HCT116 (cell line): ENCODE measurements at regions not wholly inside any gene's neighbourhood (a gene's known extent, or its start where the extent isn't known, plus 50 kb on each side); places are given as distances from the start of the nearest gene placed in this dataset.

ENCODE experiments used
- ATAC-seq: fragments of 200-7000 bp; cut with Tn5 transposase; 2 replicates; pipeline ENCODE4 v1.9.1; 2020; ENCODE audit warnings: mild to moderate bottlenecking, moderate library complexity
- BruUV-seq: library from RNA; stranded (reverse); fragments of 400-500 nt; replicated peaks from 2 replicates; lab custom pipeline; 2021; lab: Mats Ljungman, UMichigan
- CTCF ChIA-PET: fragments of 300-600 bp; sonication (Branson Sonifier 250); formaldehyde crosslinking; loops from one replicate; lab custom pipeline; 2021; ENCODE audit warnings: antibody characterized with exemption; lab: Charles Lee
- POLR2A ChIA-PET: fragments of 300-600, 350-600 bp; sonication (Branson Sonifier 250); formaldehyde crosslinking; loops from one replicate; lab custom pipeline; 2021; ENCODE audit warnings: antibody characterized with exemption; lab: Charles Lee
- RAD21 ChIA-PET, 2 experiments: fragments of 300-600 bp; sonication (Branson Sonifier 250); formaldehyde crosslinking; loops; one replicate each; lab custom pipeline; 2023; ENCODE audit warnings: low total read pairs in 2 of 2; ENCODE audit not compliant: uncharacterized antibody in 2 of 2, unreplicated experiment in 2 of 2, low non-redundant PET in 1 of 2; lab: Charles Lee
- DNase-seq: peaks from one replicate; pipeline ENCODE4 v3.0.0-alpha.2; 2010; ENCODE audit warnings: low read depth, low spot score
- H2AFZ ChIP-seq: fragments of 200-600 bp; shearing (Covaris generic), sonication (generic); 2 replicates; pipeline ENCODE4 v1.6.1; 2017; ENCODE audit warnings: low read depth, mixed run types, mixed read lengths, antibody characterized with exemption, low read length; ENCODE audit not compliant: poor library complexity, severe bottlenecking
- H3K27ac ChIP-seq: 2 replicates; pipeline ENCODE4 v1.5.1; 2012; ENCODE audit warnings: low read depth, low read length
- H3K27me3 ChIP-seq: fragments of 200-600 bp; sonication (generic); 2 replicates; pipeline ENCODE4 v1.6.1; 2016; ENCODE audit warnings: mixed run types, low read length, mixed read lengths; ENCODE audit not compliant: insufficient read depth
- H3K36me3 ChIP-seq, 2 experiments: fragments of 200-500 bp in 1 of 2; fragments of 200-600 bp in 1 of 2; sonication (Bioruptor generic) in 1 of 2; sonication (generic) in 1 of 2; 2 replicates each; pipeline versions ENCODE4 v1.5.1 to v1.6.1; 2014 to 2016; ENCODE audit warnings: low read length in 2 of 2, inconsistent platforms in 1 of 2, mixed read lengths in 1 of 2, mixed run types in 1 of 2; ENCODE audit not compliant: insufficient read depth in 2 of 2, control insufficient read depth in 1 of 2
- H3K4me1 ChIP-seq, 2 experiments: fragments of 200-600 bp in 1 of 2; sonication (generic) in 1 of 2; 2 replicates each; pipeline versions ENCODE4 v1.5.1 to v1.6.1; 2012 to 2017; ENCODE audit warnings: low read length in 2 of 2, inconsistent platforms in 1 of 2, mild to moderate bottlenecking in 1 of 2, mixed read lengths in 1 of 2, mixed run types in 1 of 2, moderate library complexity in 1 of 2; ENCODE audit not compliant: insufficient read depth in 2 of 2, control insufficient read depth in 1 of 2
- H3K4me2 ChIP-seq: fragments of 200-600 bp; sonication (generic); 2 replicates; pipeline ENCODE4 v1.6.1; 2017; ENCODE audit warnings: mixed run types, low read length, mixed read lengths
- H3K4me3 ChIP-seq, 2 experiments: fragments of 200-600 bp in 1 of 2; sonication (generic) in 1 of 2; replicated peaks in 1 of 2; 2 replicates each; pipeline ENCODE4 v1.5.1; 2011 to 2016; ENCODE audit warnings: low read length in 2 of 2, control low read depth in 1 of 2, low read depth in 1 of 2, mild to moderate bottlenecking in 1 of 2, mixed read lengths in 1 of 2, mixed run types in 1 of 2
- H3K79me2 ChIP-seq: fragments of 200-600 bp; sonication (generic); 2 replicates; pipeline ENCODE4 v1.6.1; 2017; ENCODE audit warnings: mild to moderate bottlenecking, mixed run types, low read length, moderate library complexity, mixed read lengths; ENCODE audit not compliant: insufficient read depth
- H3K9ac ChIP-seq: fragments of 200-600 bp; sonication (generic); 2 replicates; pipeline ENCODE4 v1.6.1; 2016; ENCODE audit warnings: low read length, mixed read lengths
- H3K9me2 ChIP-seq: fragments of 200-600 bp; sonication (generic), shearing (Covaris generic); 2 replicates; pipeline ENCODE4 v1.6.1; 2017; ENCODE audit warnings: mixed run types, mild to moderate bottlenecking, moderate library complexity; ENCODE audit not compliant: insufficient read depth
- H3K9me3 ChIP-seq, 2 experiments: fragments of 200-500 bp in 1 of 2; fragments of 200-600 bp in 1 of 2; sonication (Bioruptor generic) in 1 of 2; sonication (generic) in 1 of 2; 2 replicates each; pipeline ENCODE4 v1.6.1; 2014 to 2017; ENCODE audit warnings: low read length in 2 of 2, mixed read lengths in 2 of 2, inconsistent platforms in 1 of 2, low read depth in 1 of 2, mild to moderate bottlenecking in 1 of 2, mixed run types in 1 of 2, moderate library complexity in 1 of 2; ENCODE audit not compliant: control insufficient read depth in 1 of 2, insufficient read depth in 1 of 2
- H4K20me1 ChIP-seq: fragments of 200-600 bp; sonication (generic), shearing (Covaris generic); 2 replicates; pipeline ENCODE4 v1.6.1; 2017; ENCODE audit warnings: mixed run types, mild to moderate bottlenecking, moderate library complexity; ENCODE audit not compliant: insufficient read depth
- CBX3 ChIP-seq: IDR thresholded peaks from 2 replicates; pipeline ENCODE4 v1.6.1; 2012; ENCODE audit warnings: low read depth
- CEBPB ChIP-seq: IDR thresholded peaks from 2 replicates; pipeline ENCODE4 v1.6.1; 2012; ENCODE audit warnings: low read depth
- CTCF ChIP-seq, 3 experiments: fragments of 200-600 bp in 1 of 3; sonication (generic) in 1 of 3; IDR thresholded peaks in 2 of 3; conservative IDR thresholded peaks in 1 of 3; 2 replicates each; pipeline ENCODE4 v1.5.1; 2012 to 2017; ENCODE audit warnings: low read depth in 2 of 3, low read length in 2 of 3, antibody characterized with exemption in 1 of 3, borderline replicate concordance in 1 of 3, control low read depth in 1 of 3, mild to moderate bottlenecking in 1 of 3, mixed read lengths in 1 of 3, mixed run types in 1 of 3, moderate library complexity in 1 of 3; ENCODE audit not compliant: insufficient read depth in 1 of 3
- EGR1 ChIP-seq: IDR thresholded peaks from 2 replicates; pipeline ENCODE4 v1.6.1; 2012; ENCODE audit warnings: low read depth
- EZH2 ChIP-seq: fragments of 200-600 bp; sonication (generic); IDR thresholded peaks from 2 replicates; pipeline ENCODE4 v1.6.1; 2017; ENCODE audit warnings: antibody characterized with exemption, mixed run types
- EZH2phosphoT487 ChIP-seq: fragments of 200-600 bp; IDR thresholded peaks from 2 replicates; pipeline ENCODE4 v1.6.1; 2018; ENCODE audit warnings: antibody characterized with exemption, borderline replicate concordance
- MAX ChIP-seq: IDR thresholded peaks from 2 replicates; pipeline ENCODE4 v1.6.1; 2012
- POLR2A ChIP-seq: IDR thresholded peaks from 2 replicates; pipeline ENCODE4 v1.7.0; 2011; ENCODE audit warnings: borderline replicate concordance; ENCODE audit not compliant: insufficient read depth, insufficient read length; ENCODE audit errors: extremely low read depth
- POLR2AphosphoS5 ChIP-seq: IDR thresholded peaks from 2 replicates; pipeline ENCODE4 v1.6.1; 2011; ENCODE audit warnings: mild to moderate bottlenecking, low read depth, low read length, moderate library complexity
- SP1 ChIP-seq: IDR thresholded peaks from 2 replicates; pipeline ENCODE4 v1.6.1; 2012; ENCODE audit warnings: low read depth
- SRF ChIP-seq: IDR thresholded peaks from 2 replicates; pipeline ENCODE4 v1.6.1; 2012; ENCODE audit warnings: low read depth
- ZFX ChIP-seq: fragments of 450-650 bp; IDR thresholded peaks from 2 replicates; pipeline ENCODE4 v1.6.1; 2017
- intact Hi-C: fragments of 100-400 bp; cut with micrococcal nuclease; formaldehyde crosslinking; loops from 2 replicates; pipeline ENCODE4 v1.10.0; 2022
- TF ChIP-seq, protein P1 (sequence below): IDR thresholded peaks from 2 replicates; pipeline ENCODE4 v1.6.1; 2011; ENCODE audit warnings: mild to moderate bottlenecking, low read length, moderate library complexity; ENCODE audit not compliant: insufficient replicate concordance; ENCODE audit errors: extremely low read depth

- CTCF ChIA-PET: no interaction called here
Measured at GRCh38 chr5:173679909-173680630, 63.6 kb upstream of the BOD1 start.

GRCh38 chr5:173680660-173681242 lies 64.3 kb upstream of the BOD1 start:
- ATAC-seq: no peak
- RAD21 ChIA-PET: no interaction called here
- no peak overlapping the region for H3K27ac ChIP-seq
- no peaks in the 10 kb centered on the region for H3K9me3 ChIP-seq
- DNase-seq: no peak
- H3K9me2 ChIP-seq: no peaks in the 10 kb centered on the region
- H3K4me2 ChIP-seq: no peak overlapping the region
- no peaks in the 10 kb centered on the region for H3K27me3 ChIP-seq
- H3K4me1 ChIP-seq: no peaks in the 10 kb centered on the region
- CTCF ChIA-PET: no interaction called here
- H3K36me3 ChIP-seq: no peaks in the 10 kb centered on the region
- BruUV-seq: no TSS peak
- no peaks in the 10 kb centered on the region for H4K20me1 ChIP-seq
- no peak overlapping the region for H2AFZ ChIP-seq
- H3K4me3 ChIP-seq: no peak overlapping the region
- POLR2A ChIA-PET: no interaction called here
- H3K9ac ChIP-seq: no peak overlapping the region
- intact Hi-C loops: no loop called here
- H3K79me2 ChIP-seq: no peaks in the 10 kb centered on the region
- TF ChIP-seq CTCF (IDR thresholded peaks at IDR 0.05 in 2 of 3, conservative IDR thresholded peaks at IDR 0.05 in 1 of 3; ENCODE audit: borderline replicate concordance in 1 of 3, insufficient read depth in 1 of 3, low read depth in 2 of 3, low read length in 2 of 3) (no peak), POLR2AphosphoS5 (no peak), ZFX (no peak), EZH2phosphoT487 (no peak), CEBPB (no peak), POLR2A (no peak), CBX3 (no peak), MAX (no peak), EZH2 (no peak), SP1 (no peak), SRF (no peak)
- TF ChIP-seq, protein P1, sequence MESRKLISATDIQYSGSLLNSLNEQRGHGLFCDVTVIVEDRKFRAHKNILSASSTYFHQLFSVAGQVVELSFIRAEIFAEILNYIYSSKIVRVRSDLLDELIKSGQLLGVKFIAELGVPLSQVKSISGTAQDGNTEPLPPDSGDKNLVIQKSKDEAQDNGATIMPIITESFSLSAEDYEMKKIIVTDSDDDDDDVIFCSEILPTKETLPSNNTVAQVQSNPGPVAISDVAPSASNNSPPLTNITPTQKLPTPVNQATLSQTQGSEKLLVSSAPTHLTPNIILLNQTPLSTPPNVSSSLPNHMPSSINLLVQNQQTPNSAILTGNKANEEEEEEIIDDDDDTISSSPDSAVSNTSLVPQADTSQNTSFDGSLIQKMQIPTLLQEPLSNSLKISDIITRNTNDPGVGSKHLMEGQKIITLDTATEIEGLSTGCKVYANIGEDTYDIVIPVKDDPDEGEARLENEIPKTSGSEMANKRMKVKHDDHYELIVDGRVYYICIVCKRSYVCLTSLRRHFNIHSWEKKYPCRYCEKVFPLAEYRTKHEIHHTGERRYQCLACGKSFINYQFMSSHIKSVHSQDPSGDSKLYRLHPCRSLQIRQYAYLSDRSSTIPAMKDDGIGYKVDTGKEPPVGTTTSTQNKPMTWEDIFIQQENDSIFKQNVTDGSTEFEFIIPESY: no peak

More at GRCh38 chr5:173679909-173680630, 63.6 kb upstream of the BOD1 start:
- H3K27ac ChIP-seq: no peak overlapping the region
- no peak for TF ChIP-seq EGR1
- TF ChIP-seq SP1: peak; percentile 18; the same call in 1 of the 2 replicates
- no peak for TF ChIP-seq CBX3
- TF ChIP-seq, all 23 proteins: peak for 1
- POLR2A ChIA-PET: no interaction called here
- Histone ChIP-seq H3K9me2 (no peaks in the 10 kb centered on the region), H2AFZ (no peak overlapping the region), H3K36me3 (no peaks in the 10 kb centered on the region), H3K9me3 (no peaks in the 10 kb centered on the region), H3K4me1 (no peaks in the 10 kb centered on the region), H3K4me3 (no peak overlapping the region), H3K9ac (no peak overlapping the region), H3K4me2 (no peak overlapping the region), H3K27me3 (no peaks in the 10 kb centered on the region), H4K20me1 (no peaks in the 10 kb centered on the region), H3K79me2 (no peaks in the 10 kb centered on the region)
- no peak for ATAC-seq
- RAD21 ChIA-PET: no interaction called here
- intact Hi-C loops: no loop called here
- no peak for DNase-seq
- no TSS peak for BruUV-seq
